ENCODE measurements at regions not wholly inside any gene's neighbourhood (a gene's known extent, or its start where the extent isn't known, plus 50 kb on each side); places are given as distances from the start of the nearest gene placed in this dataset.

GRCh38 chr13:23953860-23954512, 56.7 kb upstream of the C1QTNF9B start:
- Histone ChIP-seq H3K27me3 (replicated peaks; ENCODE audit: control insufficient read depth, insufficient read depth, low read length) (no peaks in the 10 kb centered on the region), H3K36me3 (ENCODE audit: control insufficient read depth, insufficient read depth, low read length) (no peaks in the 10 kb centered on the region), H3K4me3 (replicated peaks; ENCODE audit: low read depth, low read length) (no peak overlapping the region)
- TF ChIP-seq CTCF (IDR thresholded peaks at IDR 0.05; ENCODE audit: insufficient read depth, low read length, poor library complexity, severe bottlenecking) = no peak
- DNase-seq (ENCODE audit: extremely low read depth, insufficient read length) = no peak

GRCh38 chr13:23955064-23955463, 57.8 kb upstream of the C1QTNF9B start:
- Histone ChIP-seq H3K36me3 (ENCODE audit: control insufficient read depth, insufficient read depth, low read length) (no peaks in the 10 kb centered on the region), H3K27me3 (replicated peaks; ENCODE audit: control insufficient read depth, insufficient read depth, low read length) (no peaks in the 10 kb centered on the region), H3K4me3 (replicated peaks; ENCODE audit: low read depth, low read length) (no peak overlapping the region)
- no peak for TF ChIP-seq CTCF (IDR thresholded peaks at IDR 0.05; ENCODE audit: insufficient read depth, low read length, poor library complexity, severe bottlenecking)
- no peak for DNase-seq (ENCODE audit: extremely low read depth, insufficient read length)

GRCh38 chr13:23956106-23956505, 58.8 kb upstream of the C1QTNF9B start:
- Histone ChIP-seq H3K27me3 (replicated peaks; ENCODE audit: control insufficient read depth, insufficient read depth, low read length) (no peaks in the 10 kb centered on the region), H3K36me3 (ENCODE audit: control insufficient read depth, insufficient read depth, low read length) (no peaks in the 10 kb centered on the region), H3K4me3 (replicated peaks; ENCODE audit: low read depth, low read length) (no peak overlapping the region)
- DNase-seq (ENCODE audit: extremely low read depth, insufficient read length) = no peak
- TF ChIP-seq CTCF (IDR thresholded peaks at IDR 0.05; ENCODE audit: insufficient read depth, low read length, poor library complexity, severe bottlenecking) = no peak

- Histone ChIP-seq H3K36me3 (ENCODE audit: control insufficient read depth, insufficient read depth, low read length) (no peaks in the 10 kb centered on the region), H3K4me3 (replicated peaks; ENCODE audit: low read depth, low read length) (no peak overlapping the region), H3K27me3 (replicated peaks; ENCODE audit: control insufficient read depth, insufficient read depth, low read length) (no peaks in the 10 kb centered on the region)
- no peak for TF ChIP-seq CTCF (IDR thresholded peaks at IDR 0.05; ENCODE audit: insufficient read depth, low read length, poor library complexity, severe bottlenecking)
- no peak for DNase-seq (ENCODE audit: extremely low read depth, insufficient read length)
These were observed 60.7 kb upstream of the C1QTNF9B start for GRCh38 chr13:23957981-23958380.

GRCh38 chr13:23959231-23959862, 62.0 kb upstream of the C1QTNF9B start:
- TF ChIP-seq CTCF (IDR thresholded peaks at IDR 0.05; ENCODE audit: insufficient read depth, low read length, poor library complexity, severe bottlenecking) = no peak
- no peak overlapping the region for H3K4me3 ChIP-seq (replicated peaks; ENCODE audit: low read depth, low read length)
- H3K27me3 ChIP-seq (replicated peaks; ENCODE audit: control insufficient read depth, insufficient read depth, low read length) = no peaks in the 10 kb centered on the region
- no peaks in the 10 kb centered on the region for H3K36me3 ChIP-seq (ENCODE audit: control insufficient read depth, insufficient read depth, low read length)
- no peak for DNase-seq (ENCODE audit: extremely low read depth, insufficient read length)
